ENCODE measurements at regions not wholly inside any gene's neighbourhood (a gene's known extent, or its start where the extent isn't known, plus 50 kb on each side); places are given as distances from the start of the nearest gene placed in this dataset.

DNA sequence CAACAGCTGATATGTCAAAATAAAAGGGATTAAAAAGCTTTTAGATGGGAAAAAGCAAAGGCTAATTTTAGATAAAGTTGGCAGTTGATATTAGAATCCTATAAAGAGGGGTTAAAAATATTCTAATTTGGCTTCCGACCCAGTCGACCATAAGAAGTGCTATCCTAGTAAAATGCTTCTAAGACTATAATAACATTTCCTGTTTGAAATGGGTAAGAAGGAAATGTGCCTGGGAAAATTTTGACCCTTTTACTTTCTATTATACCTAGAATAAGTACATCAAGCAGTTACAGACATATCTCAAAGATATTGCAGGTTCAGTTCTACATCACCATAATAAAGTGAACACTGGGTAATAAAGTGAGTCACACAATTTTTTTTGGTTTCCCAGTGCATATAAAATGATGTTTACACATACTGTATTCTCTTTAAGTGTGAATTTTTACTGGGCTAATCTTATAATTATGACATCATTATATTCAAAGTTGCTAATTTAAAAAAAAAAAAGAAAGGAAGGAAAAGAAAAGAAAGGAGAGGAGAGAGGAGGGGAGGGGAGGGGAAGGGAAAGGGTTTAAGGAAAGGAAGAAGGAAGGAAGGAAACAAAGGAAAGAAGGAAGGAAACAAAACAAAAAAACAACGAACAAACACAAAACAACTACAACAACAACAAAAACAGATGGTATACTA, 308.2 kb upstream of the NR5A2 start:
- TF ChIP-seq CSDC2 (CRISPR knock-in tag; IDR thresholded peaks at IDR 0.05) (no peak), TCF4 (CRISPR knock-in tag; IDR thresholded peaks at IDR 0.05; ENCODE audit: borderline replicate concordance) (no peak), RARB (CRISPR knock-in tag; IDR thresholded peaks at IDR 0.05) (no peak), ESRRG (CRISPR knock-in tag; IDR thresholded peaks at IDR 0.05) (no peak), ZNF565 (CRISPR knock-in tag; conservative IDR thresholded peaks at IDR 0.05; ENCODE audit: low read depth) (no peak), BACH2 (CRISPR knock-in tag; IDR thresholded peaks at IDR 0.05; ENCODE audit: borderline replicate concordance) (no peak), PATZ1 (CRISPR knock-in tag; IDR thresholded peaks at IDR 0.05; ENCODE audit: borderline replicate concordance) (no peak), ZNF8 (CRISPR knock-in tag; IDR thresholded peaks at IDR 0.05) (no peak), ARNTL (CRISPR knock-in tag; IDR thresholded peaks at IDR 0.05; ENCODE audit: borderline replicate concordance, low read depth) (no peak), TOX (CRISPR knock-in tag; IDR thresholded peaks at IDR 0.05; ENCODE audit: borderline replicate concordance) (no peak), ZFP30 (CRISPR knock-in tag; IDR thresholded peaks at IDR 0.05) (no peak), ZNF70 (CRISPR knock-in tag; IDR thresholded peaks at IDR 0.05) (no peak), ZC3H10 (CRISPR knock-in tag; IDR thresholded peaks at IDR 0.05) (no peak)
- TF ChIP-seq, protein P1, sequence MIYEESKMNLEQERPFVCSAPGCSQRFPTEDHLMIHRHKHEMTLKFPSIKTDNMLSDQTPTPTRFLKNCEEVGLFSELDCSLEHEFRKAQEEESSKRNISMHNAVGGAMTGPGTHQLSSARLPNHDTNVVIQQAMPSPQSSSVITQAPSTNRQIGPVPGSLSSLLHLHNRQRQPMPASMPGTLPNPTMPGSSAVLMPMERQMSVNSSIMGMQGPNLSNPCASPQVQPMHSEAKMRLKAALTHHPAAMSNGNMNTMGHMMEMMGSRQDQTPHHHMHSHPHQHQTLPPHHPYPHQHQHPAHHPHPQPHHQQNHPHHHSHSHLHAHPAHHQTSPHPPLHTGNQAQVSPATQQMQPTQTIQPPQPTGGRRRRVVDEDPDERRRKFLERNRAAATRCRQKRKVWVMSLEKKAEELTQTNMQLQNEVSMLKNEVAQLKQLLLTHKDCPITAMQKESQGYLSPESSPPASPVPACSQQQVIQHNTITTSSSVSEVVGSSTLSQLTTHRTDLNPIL (CRISPR knock-in tag; IDR thresholded peaks at IDR 0.05; ENCODE audit: low read depth) = no peak
- TF ChIP-seq, protein P2, sequence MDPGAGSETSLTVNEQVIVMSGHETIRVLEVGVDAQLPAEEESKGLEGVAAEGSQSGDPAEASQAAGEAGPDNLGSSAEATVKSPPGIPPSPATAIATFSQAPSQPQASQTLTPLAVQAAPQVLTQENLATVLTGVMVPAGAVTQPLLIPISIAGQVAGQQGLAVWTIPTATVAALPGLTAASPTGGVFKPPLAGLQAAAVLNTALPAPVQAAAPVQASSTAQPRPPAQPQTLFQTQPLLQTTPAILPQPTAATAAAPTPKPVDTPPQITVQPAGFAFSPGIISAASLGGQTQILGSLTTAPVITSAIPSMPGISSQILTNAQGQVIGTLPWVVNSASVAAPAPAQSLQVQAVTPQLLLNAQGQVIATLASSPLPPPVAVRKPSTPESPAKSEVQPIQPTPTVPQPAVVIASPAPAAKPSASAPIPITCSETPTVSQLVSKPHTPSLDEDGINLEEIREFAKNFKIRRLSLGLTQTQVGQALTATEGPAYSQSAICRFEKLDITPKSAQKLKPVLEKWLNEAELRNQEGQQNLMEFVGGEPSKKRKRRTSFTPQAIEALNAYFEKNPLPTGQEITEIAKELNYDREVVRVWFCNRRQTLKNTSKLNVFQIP (CRISPR knock-in tag; IDR thresholded peaks at IDR 0.05; ENCODE audit: borderline replicate concordance, low read depth) = no peak
- TF ChIP-seq, protein P3, sequence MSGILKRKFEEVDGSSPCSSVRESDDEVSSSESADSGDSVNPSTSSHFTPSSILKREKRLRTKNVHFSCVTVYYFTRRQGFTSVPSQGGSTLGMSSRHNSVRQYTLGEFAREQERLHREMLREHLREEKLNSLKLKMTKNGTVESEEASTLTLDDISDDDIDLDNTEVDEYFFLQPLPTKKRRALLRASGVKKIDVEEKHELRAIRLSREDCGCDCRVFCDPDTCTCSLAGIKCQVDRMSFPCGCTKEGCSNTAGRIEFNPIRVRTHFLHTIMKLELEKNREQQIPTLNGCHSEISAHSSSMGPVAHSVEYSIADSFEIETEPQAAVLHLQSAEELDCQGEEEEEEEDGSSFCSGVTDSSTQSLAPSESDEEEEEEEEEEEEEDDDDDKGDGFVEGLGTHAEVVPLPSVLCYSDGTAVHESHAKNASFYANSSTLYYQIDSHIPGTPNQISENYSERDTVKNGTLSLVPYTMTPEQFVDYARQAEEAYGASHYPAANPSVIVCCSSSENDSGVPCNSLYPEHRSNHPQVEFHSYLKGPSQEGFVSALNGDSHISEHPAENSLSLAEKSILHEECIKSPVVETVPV (CRISPR knock-in tag; IDR thresholded peaks at IDR 0.05) = no peak
- ATAC-seq = no peak

DNA sequence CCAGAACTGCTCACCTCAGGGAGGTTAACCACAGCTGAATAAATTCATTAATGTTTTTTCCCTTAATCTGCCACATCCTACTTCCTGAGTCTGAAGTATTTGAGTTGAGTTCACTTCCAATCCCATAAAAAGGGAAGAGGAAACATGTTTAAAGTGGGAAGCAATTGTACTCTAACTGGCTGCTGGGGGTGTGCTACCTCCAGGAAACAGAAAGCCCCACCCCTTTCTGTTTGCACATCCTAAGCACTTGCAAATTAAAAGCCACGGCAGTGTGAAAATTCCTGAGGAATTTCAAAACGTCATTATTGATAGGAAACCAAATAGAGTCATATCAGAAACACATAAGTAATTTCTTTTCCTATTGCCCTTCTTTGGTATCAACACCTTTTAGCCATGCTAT, 307.0 kb upstream of the NR5A2 start:
- ATAC-seq = no peak
- no peak for TF ChIP-seq ZNF8 (CRISPR knock-in tag; IDR thresholded peaks at IDR 0.05)
- TF ChIP-seq TSHZ2 (CRISPR knock-in tag; IDR thresholded peaks at IDR 0.05) = no peak
- no peak for TF ChIP-seq ZFP30 (CRISPR knock-in tag; IDR thresholded peaks at IDR 0.05)

GRCh38 chr1:199721001-199721400, 306.5 kb upstream of the NR5A2 start:
- TF ChIP-seq SNAI2 (CRISPR knock-in tag; IDR thresholded peaks at IDR 0.05) (no peak), BACH2 (CRISPR knock-in tag; IDR thresholded peaks at IDR 0.05; ENCODE audit: borderline replicate concordance) (no peak), ZNF8 (CRISPR knock-in tag; IDR thresholded peaks at IDR 0.05) (no peak), ZFP3 (CRISPR knock-in tag; IDR thresholded peaks at IDR 0.05) (no peak), ISL1 (CRISPR knock-in tag; IDR thresholded peaks at IDR 0.05) (no peak), RARB (CRISPR knock-in tag; IDR thresholded peaks at IDR 0.05) (no peak), ZC3H10 (CRISPR knock-in tag; IDR thresholded peaks at IDR 0.05) (no peak)
- TF ChIP-seq, protein P1 (CRISPR knock-in tag; IDR thresholded peaks at IDR 0.05; ENCODE audit: low read depth) = no peak
- no peak for ATAC-seq
